IPS-NIHi7 (cell line): ENCODE measurements at regions not wholly inside any gene's neighbourhood (a gene's known extent, or its start where the extent isn't known, plus 50 kb on each side); places are given as distances from the start of the nearest gene placed in this dataset.
"Not testable (repeated sequence)": the region's sequence is repeated elsewhere in the genome, so short reads cannot be mapped to it uniquely, and the experiment has no call there.

Source experiments
- DNase-seq: peaks from one replicate; pipeline ENCODE4 v3.0.0; 2012; ENCODE audit warnings: mixed read lengths; ENCODE audit errors: extremely low spot score

DNA sequence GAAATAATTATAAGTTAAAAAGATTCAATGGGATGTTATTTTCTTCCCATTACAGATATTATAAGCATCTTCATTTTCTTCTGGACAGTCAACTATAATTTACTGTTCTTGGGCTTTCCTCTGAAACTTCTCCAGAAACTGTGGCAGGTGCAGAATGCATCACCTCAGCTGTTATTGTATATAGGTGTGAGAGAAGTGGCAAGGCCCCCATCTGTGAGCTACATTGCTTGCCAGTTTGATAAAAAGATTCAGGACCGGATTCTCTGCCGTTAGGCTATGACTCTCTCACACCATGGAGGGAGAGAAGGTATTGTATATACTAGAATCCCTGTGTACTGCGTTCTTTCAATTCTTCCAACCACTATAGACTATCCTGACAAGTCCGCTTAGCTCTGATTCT, 135.8 kb upstream of the CENPW start:
- DNase-seq: no peak

DNA sequence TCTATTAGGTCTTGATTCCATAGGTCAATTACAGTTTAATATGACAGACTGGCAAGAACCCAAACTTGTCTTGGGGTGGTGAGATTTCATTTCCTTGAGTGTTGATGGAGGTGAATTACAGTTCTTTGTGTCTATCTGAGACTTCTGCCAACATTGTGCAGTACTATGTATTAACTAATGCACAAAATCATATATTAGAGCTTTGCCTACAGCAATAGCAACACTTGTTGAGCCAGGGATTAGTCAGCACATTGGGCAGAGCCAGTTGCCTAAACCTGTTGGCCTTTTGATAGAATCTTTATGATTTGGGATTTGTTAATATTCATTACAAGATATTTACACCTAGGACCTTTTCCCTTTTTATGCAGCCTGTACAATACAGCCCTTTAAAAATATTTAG, 135.3 kb upstream of the CENPW start:
- DNase-seq: no peak

DNA sequence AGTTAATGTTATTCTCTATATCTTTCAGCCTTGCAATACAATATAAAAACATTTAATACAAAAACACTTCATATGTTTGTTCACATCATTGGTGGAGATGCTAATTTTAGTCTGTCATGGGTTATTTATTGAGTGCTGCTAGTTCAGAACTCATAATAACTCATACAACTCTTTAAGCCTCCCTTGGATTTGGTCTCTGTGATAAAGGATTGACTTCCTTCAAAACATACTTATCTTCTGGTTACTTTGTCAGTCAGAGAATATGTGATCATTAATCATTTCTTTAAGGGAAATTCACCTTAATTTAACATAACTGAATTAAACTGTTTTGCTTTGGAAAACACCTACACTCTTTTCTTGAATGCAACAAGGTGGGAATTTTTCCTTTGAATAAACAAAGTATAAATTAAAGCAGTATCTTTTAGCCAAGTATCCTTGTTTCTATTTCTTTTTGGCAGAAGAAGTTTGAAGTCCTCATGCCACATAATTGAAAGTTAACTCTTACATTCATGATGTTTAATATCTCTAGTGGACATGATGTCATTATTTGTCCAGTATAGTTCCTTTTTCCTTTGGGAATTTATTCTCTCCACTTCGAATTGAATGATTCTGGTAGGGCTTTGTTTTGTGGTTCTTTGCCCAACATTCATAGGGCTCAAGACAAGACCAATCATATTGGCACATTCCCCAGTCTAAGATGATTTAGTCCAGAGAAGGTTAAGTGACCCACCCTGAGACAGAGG, 133.2 kb upstream of the CENPW start:
- DNase-seq: no peak

DNA sequence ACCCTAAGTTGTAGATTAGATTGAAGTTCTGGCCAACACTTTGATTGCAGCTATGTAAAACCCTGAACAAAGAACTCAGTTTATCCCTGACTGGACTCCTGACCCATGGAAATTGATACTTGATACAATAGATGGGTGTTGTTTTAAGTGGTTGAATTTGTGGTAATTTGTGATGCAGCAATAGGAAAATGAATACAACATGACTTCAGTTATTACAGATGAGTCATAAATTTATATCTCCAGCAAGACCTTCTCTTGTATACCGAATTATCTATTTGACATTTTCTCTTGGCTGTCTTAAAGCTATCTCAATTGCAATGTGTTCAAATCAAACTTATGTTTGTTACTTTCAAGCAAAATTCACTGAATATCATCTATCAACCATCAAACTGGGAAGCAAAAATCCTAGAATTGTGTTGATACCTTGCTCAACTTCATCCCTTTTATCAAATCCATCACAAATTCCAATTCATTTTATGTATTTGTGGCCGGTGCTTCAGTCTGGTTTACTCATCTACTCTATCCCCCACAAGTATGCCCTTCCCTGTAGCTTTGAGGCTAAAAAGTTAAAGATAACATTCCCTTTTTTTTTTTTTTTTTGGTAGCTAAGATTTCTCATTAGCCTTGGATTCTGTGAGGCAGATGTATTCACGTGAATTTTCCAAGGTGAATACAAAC, 129.4 kb upstream of the CENPW start:
- no peak for DNase-seq

DNA sequence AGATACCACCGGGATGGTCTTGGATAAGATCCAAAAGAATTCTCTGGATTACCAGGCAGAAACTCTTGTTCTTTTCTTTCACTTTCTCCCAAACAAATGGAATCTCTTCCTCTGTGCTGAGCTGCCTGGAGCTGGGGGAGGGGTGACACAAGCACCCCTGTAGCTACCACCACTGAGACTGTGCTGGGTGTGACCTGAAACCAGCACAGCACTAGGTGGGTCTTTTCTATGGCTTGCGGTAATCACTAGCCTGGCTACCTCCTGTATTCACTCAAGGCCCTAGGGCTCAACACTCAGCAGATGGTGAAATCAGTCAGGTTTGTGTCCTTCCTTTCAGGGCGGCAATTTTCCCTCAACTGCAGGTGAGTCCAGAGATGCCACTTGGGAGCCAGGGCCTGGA, 122.4 kb upstream of the CENPW start:
- no peak for DNase-seq

DNA sequence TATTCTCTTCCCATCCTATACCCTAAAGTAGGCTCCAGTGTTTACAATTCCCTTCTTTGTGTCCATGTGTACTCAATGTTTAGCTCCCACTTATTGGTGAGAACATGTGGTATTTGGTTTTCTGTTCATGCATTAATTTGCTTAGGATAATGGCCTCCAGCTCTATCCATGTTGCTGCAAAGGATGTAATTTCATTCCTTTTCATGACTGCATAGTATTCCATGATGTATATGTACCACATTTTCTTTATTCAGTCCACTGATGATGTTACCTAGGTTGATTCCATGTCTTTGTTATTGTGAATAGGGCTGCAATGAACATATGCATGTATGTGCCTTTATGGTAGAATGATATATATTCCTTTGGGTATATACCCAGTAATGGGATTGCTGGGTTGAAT, 119.0 kb upstream of the CENPW start:
- not testable (repeated sequence) for DNase-seq

DNA sequence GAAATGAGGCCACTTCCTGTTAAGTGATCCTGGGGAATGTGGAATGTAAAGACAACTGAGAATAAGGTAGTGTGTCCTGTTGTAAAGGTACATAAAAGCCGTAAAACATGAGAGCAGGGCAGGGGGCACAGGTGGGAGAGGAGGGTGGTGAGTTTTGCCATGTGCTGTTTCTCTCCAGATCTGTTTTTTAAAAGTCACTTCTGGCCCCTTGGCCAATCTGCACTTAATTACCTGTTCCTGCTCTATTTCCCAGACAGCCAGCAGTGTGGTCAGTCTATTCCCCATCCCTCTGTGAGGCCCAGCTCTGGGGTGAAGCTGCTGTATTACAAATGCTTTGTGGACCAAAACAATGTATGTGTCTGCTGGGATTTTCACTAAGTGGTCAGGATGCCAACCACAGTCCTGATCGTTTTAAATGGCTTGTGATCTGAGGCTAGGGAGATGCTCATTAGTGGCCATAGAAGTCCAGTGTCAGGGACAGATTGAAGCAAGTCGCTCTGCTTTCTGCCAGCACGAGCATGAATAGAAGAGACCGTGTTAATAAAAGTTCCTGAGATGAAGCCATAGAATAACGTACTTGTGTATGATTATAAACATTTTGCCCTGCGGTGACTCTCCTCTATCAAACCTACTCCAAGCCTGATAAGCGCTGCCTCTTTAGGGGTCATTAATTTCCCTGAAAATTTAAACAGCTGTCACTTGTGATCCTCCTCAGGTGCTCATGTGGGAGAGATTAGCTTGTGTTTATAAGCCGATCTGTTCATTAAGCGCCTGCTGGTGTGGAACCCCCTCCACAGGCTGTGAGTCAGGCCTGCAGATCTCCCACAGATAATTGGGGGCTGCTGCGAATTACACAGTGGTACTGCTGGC, 111.8 kb upstream of the CENPW start:
- DNase-seq: no peak

DNA sequence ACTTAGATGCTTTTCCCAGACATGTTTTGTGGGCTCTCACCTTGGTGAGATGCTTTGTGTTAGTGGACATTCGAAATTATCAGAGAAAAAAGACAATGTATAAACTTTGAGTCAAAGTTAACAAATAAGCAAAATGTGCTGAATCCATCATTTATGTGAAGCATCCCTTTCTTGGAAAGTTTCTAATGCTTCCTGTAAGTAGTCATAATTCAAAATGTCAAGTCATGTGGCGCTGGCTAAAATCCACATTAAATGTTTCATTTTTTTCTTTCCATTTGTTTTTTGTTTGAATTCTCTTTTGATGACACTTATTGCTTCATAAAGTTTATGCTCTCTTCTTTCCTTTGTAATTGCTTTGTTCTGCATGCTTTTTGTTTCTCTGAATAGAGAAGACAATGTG, 107.2 kb upstream of the CENPW start:
- no peak for DNase-seq

DNA sequence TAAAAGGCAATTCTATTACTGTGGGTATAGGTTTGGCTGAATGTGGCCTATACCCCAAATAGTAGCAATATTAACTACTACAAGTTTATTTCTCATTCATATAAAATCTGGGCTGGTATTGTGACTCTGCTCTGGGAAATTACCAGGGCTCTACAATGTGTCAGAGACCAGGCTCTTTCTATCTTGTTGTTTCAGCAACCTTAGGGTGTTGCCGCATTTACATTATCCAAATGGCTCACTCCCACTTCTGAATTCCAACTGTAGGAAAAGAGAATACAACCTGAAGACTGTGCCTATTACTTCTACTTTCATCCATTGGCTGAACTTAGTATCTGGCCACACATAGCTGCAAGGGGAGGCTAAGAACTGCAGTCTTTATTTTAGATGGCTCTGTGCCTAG, 106.7 kb upstream of the CENPW start:
- DNase-seq: no peak

DNA sequence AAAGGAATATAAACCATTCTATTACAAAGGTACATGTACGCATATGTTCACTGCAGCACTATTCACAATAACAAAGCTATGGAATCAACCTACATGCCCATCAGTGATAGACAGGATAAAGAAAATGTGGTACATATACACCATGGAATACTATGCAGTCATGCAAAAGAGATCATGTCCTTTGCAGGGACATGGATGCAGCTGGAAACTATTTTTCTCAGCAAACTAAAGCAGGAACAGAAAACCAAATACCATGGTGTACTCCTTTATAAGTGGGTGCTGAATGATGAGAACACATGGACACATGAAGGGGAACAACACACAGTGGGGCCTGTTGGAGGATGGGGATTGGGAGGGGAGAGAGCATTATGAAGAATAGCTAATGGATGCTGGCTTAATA, 104.6 kb upstream of the CENPW start:
- DNase-seq: no peak

DNA sequence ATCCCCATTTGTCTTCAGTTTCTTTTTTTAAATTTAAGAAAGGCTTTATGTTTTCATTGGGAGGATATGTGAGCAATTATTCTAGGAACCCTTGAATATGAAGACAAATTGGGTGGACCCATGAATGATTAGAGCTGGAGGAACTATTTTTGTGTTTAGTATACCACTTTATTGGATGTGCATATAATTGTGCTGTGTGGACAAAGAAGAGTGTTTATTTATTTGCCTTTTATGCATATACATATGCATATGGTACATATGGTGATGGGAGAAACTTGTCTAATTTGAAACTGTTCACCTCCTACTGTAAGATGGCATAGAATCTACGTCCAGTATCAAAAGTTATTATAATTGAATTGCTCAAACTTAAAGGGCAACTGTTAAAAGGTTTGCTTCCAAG, 94.8 kb upstream of the CENPW start:
- no peak for DNase-seq

DNA sequence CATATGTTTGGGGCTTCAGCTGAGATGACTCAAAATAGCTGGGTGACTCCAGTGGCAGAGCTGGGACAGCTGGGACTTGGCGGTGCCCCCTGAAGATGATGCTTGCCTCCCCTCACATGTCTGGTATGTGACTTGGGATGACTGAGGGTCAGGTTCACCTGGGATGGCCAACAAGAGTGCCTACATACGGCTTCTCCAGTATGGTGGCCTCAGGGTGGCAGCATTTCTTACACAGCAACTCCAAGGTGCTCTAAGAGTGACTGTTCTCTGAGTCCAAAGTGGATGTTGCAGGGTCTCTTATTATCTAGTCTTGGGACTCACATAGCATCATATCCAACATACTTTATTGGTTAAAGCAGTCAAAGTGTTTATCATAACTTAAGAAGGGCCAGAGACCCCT, 87.8 kb upstream of the CENPW start:
- DNase-seq: peak; percentile 38

DNA sequence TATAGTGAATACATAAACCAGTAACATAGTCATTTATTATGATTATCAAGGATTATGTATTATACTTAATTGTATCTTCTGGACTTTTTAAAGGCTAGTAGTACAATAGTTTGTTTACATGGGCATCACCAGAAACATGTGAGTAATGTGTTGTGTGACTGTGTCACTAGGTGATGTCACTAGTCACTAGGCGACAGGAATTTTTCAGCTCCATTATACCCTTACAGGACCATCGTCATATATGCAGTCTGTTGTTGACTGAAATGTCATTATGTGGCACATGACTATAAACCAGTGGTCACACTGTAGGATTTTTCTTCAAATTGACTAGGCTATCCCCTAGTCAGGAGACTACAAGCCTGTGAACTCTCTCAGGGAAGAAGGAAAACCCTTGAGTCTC, 86.5 kb upstream of the CENPW start:
- DNase-seq: no peak

DNA sequence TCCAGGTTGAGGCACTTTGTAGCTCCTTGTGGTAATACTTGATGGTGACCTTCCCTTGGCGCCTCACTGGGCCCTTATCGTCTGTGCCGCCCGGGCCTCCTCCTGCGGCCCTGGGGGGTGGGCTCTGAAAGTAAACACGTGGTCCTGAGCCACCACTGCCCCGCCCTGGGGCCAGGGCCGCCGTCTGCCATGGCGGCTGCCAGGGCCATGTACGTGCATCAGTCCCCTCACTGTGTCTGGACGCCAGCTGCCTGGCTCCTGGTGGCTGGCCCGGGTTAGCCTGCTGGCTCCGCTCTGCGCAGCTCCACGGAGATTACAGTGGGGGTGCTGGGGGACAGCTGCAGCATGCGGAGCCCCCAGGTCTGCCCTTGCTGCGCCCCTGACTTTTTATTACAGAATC, 81.8 kb upstream of the CENPW start:
- DNase-seq: no peak

DNA sequence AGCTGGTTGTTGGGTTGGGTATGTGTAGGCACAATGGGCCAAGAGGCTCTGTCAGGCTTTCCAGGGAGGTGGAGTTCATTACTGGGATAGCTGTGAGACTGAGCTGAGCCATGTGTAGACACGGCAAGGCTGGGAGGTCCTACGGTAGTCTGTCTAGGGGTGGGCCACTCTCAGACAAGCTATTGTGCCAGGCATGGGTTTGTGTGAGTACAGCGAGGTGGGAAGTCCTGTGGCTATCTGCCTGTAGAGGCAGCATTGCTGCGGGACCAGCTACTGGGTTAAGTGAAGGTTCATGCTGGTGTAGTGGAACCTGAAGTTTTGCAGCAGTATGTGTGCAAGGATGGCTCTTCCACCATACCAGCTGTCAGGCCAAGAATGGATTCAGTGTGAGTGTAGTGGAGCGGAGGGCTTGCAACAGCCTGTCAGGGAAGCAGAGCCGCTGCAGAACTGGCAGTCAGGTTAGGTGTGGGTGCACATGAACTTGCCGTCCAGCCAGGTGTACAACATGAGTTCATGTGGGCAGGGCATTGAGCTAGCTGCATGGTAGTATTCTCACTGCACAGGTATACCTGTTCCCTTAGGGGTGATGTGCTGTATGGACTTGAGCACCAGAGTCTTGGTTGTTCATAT, 78.0 kb upstream of the CENPW start:
- peak; percentile 36 for DNase-seq

DNA sequence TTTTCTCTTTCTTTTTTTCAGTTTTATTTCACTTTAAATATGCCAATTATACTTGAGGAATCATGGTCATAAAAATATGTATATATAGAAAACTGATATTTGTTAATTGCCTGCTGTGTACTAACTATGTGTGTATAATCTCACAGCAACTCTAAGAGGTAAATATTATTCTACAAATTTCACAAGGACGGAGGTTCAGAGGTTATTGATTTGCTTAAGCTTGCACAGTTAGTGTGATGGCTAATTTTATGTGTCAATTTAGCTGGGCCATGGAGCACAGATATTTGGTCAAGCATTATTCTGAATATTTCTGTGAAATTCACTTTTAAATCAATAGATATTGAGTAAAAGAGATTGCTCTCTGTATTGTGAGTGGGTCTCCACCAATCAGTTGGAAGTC, 75.7 kb upstream of the CENPW start:
- DNase-seq: no peak

DNA sequence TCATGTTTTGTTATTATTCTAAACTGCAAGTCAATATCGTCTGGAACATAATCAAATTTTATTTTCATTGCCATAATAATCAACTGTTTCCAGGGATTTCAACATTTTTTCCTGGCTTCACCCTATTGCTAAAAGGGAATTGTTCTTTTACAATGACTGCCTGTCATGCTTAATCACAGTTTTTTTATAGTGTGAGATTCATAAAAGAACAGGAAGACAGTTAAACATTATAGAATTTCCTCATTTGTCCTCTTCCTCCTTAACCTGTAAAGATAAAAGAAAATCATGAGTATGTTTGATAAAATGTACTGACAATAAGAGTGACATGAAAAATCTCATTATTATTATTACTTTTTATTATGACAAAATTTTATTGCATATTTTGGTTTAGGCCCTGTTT, 73.3 kb upstream of the CENPW start:
- no peak for DNase-seq

DNA sequence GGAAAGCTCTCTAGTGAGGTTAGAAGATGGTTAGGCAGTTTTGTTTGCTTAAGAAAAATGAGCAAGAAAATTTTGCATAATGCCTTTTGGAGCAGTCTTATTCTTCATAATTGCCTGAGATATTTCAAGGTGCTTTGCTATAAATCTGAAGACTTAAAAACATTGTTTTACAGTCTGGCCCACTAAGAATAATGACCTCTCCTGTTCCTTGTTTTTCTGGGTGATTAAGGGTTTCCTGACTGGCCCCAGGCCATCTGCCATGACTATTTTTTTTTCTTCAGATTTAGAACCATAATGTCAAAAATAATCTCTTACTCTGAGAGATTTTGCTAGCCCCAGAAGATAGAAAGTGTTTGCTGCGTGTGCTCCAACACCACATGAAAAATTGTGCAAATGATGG, 72.3 kb upstream of the CENPW start:
- no peak for DNase-seq

DNA sequence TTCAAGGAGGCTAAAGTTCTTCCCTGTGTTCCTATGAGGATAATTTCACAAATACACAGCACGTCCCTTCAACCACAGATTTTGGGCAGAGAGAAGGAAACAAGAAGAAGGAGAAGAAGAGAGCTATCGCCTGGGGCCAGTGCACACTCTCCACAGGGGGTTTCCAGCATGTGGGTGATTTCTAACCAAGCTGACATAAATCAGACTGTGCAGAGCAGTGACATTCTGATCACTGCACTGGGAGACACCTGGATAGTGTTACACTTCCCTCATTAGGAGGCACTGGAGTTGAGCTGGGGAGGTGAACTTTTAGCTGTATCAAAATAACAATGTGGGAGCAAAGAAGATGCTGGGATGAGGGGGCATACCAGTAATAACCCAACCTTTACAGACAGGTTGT, 71.8 kb upstream of the CENPW start:
- no peak for DNase-seq

DNA sequence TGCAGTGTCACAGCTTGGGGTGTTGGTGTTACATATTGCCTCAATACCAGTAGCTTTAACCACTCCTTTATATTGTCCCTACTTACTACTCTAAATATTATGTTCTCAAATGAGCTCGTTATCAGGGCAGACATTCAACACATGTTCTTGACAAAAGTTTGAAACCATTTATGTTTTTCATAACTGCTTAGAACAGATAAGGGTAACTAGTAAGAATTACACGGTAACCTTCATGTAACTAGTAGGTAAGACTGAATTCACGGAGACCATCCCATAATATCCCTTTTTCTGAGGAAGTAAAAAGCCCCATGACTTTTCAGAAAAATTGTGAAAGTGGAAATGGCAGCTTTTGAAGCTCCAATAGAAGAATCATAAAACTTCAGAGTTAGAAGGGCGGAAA, 59.6 kb upstream of the CENPW start:
- no peak for DNase-seq

DNA sequence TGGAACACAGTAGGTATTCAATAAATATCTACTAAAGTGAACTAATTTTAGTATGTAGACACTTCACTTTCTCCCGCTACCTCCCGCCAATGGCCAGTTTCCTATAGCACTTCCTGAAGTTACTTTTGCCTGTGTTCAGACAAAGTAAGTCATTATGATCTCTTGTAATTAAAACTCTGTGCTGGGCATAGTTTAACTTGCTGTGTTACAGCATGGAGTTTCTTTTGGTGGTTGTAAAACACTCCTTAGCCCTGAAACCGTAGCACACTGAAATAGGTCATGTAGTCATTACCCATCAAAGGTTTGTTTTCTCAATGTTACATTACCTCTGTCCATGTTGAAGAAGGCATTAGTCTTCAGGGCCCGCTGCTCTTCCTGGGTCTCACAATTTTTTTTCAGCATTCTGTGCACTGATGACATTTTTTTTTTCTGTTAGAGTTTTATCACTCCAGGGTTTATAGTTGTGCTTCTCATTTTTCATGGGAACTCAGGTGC, 54.0 kb upstream of the CENPW start:
- DNase-seq: no peak
